ENCODE measurements at regions not wholly inside any gene's neighbourhood (a gene's known extent, or its start where the extent isn't known, plus 50 kb on each side); places are given as distances from the start of the nearest gene placed in this dataset.

GRCh38 chr1:223445402-223445801, 52.2 kb downstream of the CCDC185 start:
- Histone ChIP-seq H3K4me3 (ENCODE audit: low read depth, low read length) (no peak overlapping the region), H3K27ac (ENCODE audit: insufficient read depth, low read length, poor library complexity, severe bottlenecking) (no peak overlapping the region), H3K9me3 (ENCODE audit: control insufficient read depth in 2 of 2, low read length in 2 of 2) (peaks cover 6 to 20% of the 10 kb centered on the region in 2 experiments), H3K4me1 (ENCODE audit: control insufficient read depth, insufficient read depth, low read length, poor library complexity, severe bottlenecking) (no peaks in the 10 kb centered on the region), H3K36me3 (ENCODE audit: control insufficient read depth, insufficient read depth, low read length) (no peaks in the 10 kb centered on the region), H3K27me3 (ENCODE audit: control insufficient read depth, insufficient read depth, low read length) (no peaks in the 10 kb centered on the region)
- ATAC-seq (ENCODE audit: low read depth in 2 of 2) = no peak
- Mint-ChIP-seq H3K27ac (no peak overlapping the region), H3K27me3 (no peaks in the 10 kb centered on the region), H3K9me3 (peaks cover 0 to 17% (median 7%) of the 10 kb centered on the region in 7 donors), H3K36me3 (no peaks in the 10 kb centered on the region), H3K4me1 (no peaks in the 10 kb centered on the region), H3K4me3 (no peak overlapping the region)
- DNase-seq = no peak

GRCh38 chr1:223453902-223454301, 60.7 kb downstream of the CCDC185 start:
- H3K36me3 ChIP-seq (ENCODE audit: control insufficient read depth, insufficient read depth, low read length) = no peaks in the 10 kb centered on the region
- H3K27ac ChIP-seq (ENCODE audit: insufficient read depth, low read length, poor library complexity, severe bottlenecking) = no peak overlapping the region
- Mint-ChIP-seq H3K36me3 (no peaks in the 10 kb centered on the region), H3K4me3 (no peak overlapping the region), H3K27me3 (peaks cover 4% of the 10 kb centered on the region), H3K9me3 (peaks cover 0 to 1% (median 0%) of the 10 kb centered on the region in 7 donors), H3K4me1 (no peaks in the 10 kb centered on the region), H3K27ac (no peak overlapping the region)
- no peaks in the 10 kb centered on the region for H3K9me3 ChIP-seq (ENCODE audit: control insufficient read depth in 2 of 2, low read length in 2 of 2)
- H3K4me1 ChIP-seq (ENCODE audit: control insufficient read depth, insufficient read depth, low read length, poor library complexity, severe bottlenecking) = no peaks in the 10 kb centered on the region
- no peak overlapping the region for H3K4me3 ChIP-seq (ENCODE audit: low read depth, low read length)
- no peaks in the 10 kb centered on the region for H3K27me3 ChIP-seq (ENCODE audit: control insufficient read depth, insufficient read depth, low read length)
- DNase-seq = no peak
- ATAC-seq (ENCODE audit: low read depth in 2 of 2) = no peak

GRCh38 chr1:223454959-223455358, 61.7 kb downstream of the CCDC185 start:
- H3K27me3 ChIP-seq (ENCODE audit: control insufficient read depth, insufficient read depth, low read length) = no peaks in the 10 kb centered on the region
- DNase-seq (no peak), ATAC-seq (ENCODE audit: low read depth in 2 of 2) (no peak)
- H3K36me3 ChIP-seq (ENCODE audit: control insufficient read depth, insufficient read depth, low read length) = no peaks in the 10 kb centered on the region
- Mint-ChIP-seq H3K27ac (no peak overlapping the region), H3K4me3 (no peak overlapping the region), H3K36me3 (no peaks in the 10 kb centered on the region), H3K27me3 (peaks cover 4% of the 10 kb centered on the region), H3K9me3 (peaks cover 0 to 1% (median 0%) of the 10 kb centered on the region in 7 donors), H3K4me1 (no peaks in the 10 kb centered on the region)
- no peak overlapping the region for H3K27ac ChIP-seq (ENCODE audit: insufficient read depth, low read length, poor library complexity, severe bottlenecking)
- no peak overlapping the region for H3K4me3 ChIP-seq (ENCODE audit: low read depth, low read length)
- H3K9me3 ChIP-seq (ENCODE audit: control insufficient read depth in 2 of 2, low read length in 2 of 2) = no peaks in the 10 kb centered on the region
- no peaks in the 10 kb centered on the region for H3K4me1 ChIP-seq (ENCODE audit: control insufficient read depth, insufficient read depth, low read length, poor library complexity, severe bottlenecking)

GRCh38 chr1:223455470-223455869, 62.3 kb downstream of the CCDC185 start:
- H3K4me1 Mint-ChIP-seq = no peaks in the 10 kb centered on the region
- no peaks in the 10 kb centered on the region for H3K36me3 Mint-ChIP-seq
- no peak overlapping the region for H3K27ac Mint-ChIP-seq
- Histone ChIP-seq H3K27me3 (ENCODE audit: control insufficient read depth, insufficient read depth, low read length) (no peaks in the 10 kb centered on the region), H3K4me3 (ENCODE audit: low read depth, low read length) (no peak overlapping the region), H3K36me3 (ENCODE audit: control insufficient read depth, insufficient read depth, low read length) (no peaks in the 10 kb centered on the region), H3K27ac (ENCODE audit: insufficient read depth, low read length, poor library complexity, severe bottlenecking) (no peak overlapping the region), H3K9me3 (ENCODE audit: control insufficient read depth in 2 of 2, low read length in 2 of 2) (no peaks in the 10 kb centered on the region), H3K4me1 (ENCODE audit: control insufficient read depth, insufficient read depth, low read length, poor library complexity, severe bottlenecking) (no peaks in the 10 kb centered on the region)
- peaks cover 0 to 1% (median 0%) of the 10 kb centered on the region in 7 donors for H3K9me3 Mint-ChIP-seq
- ATAC-seq (ENCODE audit: low read depth in 2 of 2) (no peak), DNase-seq (no peak)
- no peak overlapping the region for H3K4me3 Mint-ChIP-seq
- H3K27me3 Mint-ChIP-seq = peaks cover 4% of the 10 kb centered on the region

GRCh38 chr1:223456747-223457146, 63.5 kb downstream of the CCDC185 start:
- no peak overlapping the region for H3K4me3 ChIP-seq (ENCODE audit: low read depth, low read length)
- no peaks in the 10 kb centered on the region for H3K27me3 ChIP-seq (ENCODE audit: control insufficient read depth, insufficient read depth, low read length)
- no peaks in the 10 kb centered on the region for H3K4me1 ChIP-seq (ENCODE audit: control insufficient read depth, insufficient read depth, low read length, poor library complexity, severe bottlenecking)
- Mint-ChIP-seq H3K27ac (no peak overlapping the region), H3K36me3 (no peaks in the 10 kb centered on the region), H3K4me1 (peaks cover 0 to 2% (median 0%) of the 10 kb centered on the region in 4 donors), H3K27me3 (peaks cover 4% of the 10 kb centered on the region), H3K9me3 (peaks cover 0 to 1% (median 0%) of the 10 kb centered on the region in 7 donors), H3K4me3 (no peak overlapping the region)
- H3K9me3 ChIP-seq (ENCODE audit: control insufficient read depth in 2 of 2, low read length in 2 of 2) = no peaks in the 10 kb centered on the region
- ATAC-seq (ENCODE audit: low read depth in 2 of 2) = no peak
- no peak for DNase-seq
- no peaks in the 10 kb centered on the region for H3K36me3 ChIP-seq (ENCODE audit: control insufficient read depth, insufficient read depth, low read length)
- no peak overlapping the region for H3K27ac ChIP-seq (ENCODE audit: insufficient read depth, low read length, poor library complexity, severe bottlenecking)

- Histone ChIP-seq H3K9me3 (ENCODE audit: control insufficient read depth in 2 of 2, low read length in 2 of 2) (no peaks in the 10 kb centered on the region), H3K27ac (ENCODE audit: insufficient read depth, low read length, poor library complexity, severe bottlenecking) (no peak overlapping the region), H3K27me3 (ENCODE audit: control insufficient read depth, insufficient read depth, low read length) (no peaks in the 10 kb centered on the region), H3K4me3 (ENCODE audit: low read depth, low read length) (no peak overlapping the region), H3K4me1 (ENCODE audit: control insufficient read depth, insufficient read depth, low read length, poor library complexity, severe bottlenecking) (no peaks in the 10 kb centered on the region), H3K36me3 (ENCODE audit: control insufficient read depth, insufficient read depth, low read length) (no peaks in the 10 kb centered on the region)
- H3K36me3 Mint-ChIP-seq = no peaks in the 10 kb centered on the region
- H3K27ac Mint-ChIP-seq = no peak overlapping the region
- H3K4me1 Mint-ChIP-seq = peaks cover 0 to 2% (median 0%) of the 10 kb centered on the region in 4 donors
- peaks cover 0 to 1% (median 0%) of the 10 kb centered on the region in 7 donors for H3K9me3 Mint-ChIP-seq
- no peak for DNase-seq
- H3K27me3 Mint-ChIP-seq = peaks cover 4% of the 10 kb centered on the region
- no peak overlapping the region for H3K4me3 Mint-ChIP-seq
- no peak for ATAC-seq (ENCODE audit: low read depth in 2 of 2)
Observed at GRCh38 chr1:223460566-223461189, 67.5 kb downstream of the CCDC185 start.

GRCh38 chr1:223462047-223462630, 68.9 kb downstream of the CCDC185 start:
- peaks cover 0 to 2% (median 0%) of the 10 kb centered on the region in 4 donors for H3K4me1 Mint-ChIP-seq
- no peak overlapping the region for H3K4me3 Mint-ChIP-seq
- H3K9me3 ChIP-seq (ENCODE audit: control insufficient read depth in 2 of 2, low read length in 2 of 2) = no peaks in the 10 kb centered on the region
- no peak overlapping the region for H3K27ac Mint-ChIP-seq
- H3K9me3 Mint-ChIP-seq = peaks cover 0 to 1% (median 0%) of the 10 kb centered on the region in 7 donors
- H3K27me3 ChIP-seq (ENCODE audit: control insufficient read depth, insufficient read depth, low read length) = no peaks in the 10 kb centered on the region
- H3K27me3 Mint-ChIP-seq = peaks cover 4% of the 10 kb centered on the region
- H3K27ac ChIP-seq (ENCODE audit: insufficient read depth, low read length, poor library complexity, severe bottlenecking) = no peak overlapping the region
- H3K4me3 ChIP-seq (ENCODE audit: low read depth, low read length) = no peak overlapping the region
- no peak for ATAC-seq (ENCODE audit: low read depth in 2 of 2)
- no peaks in the 10 kb centered on the region for H3K36me3 ChIP-seq (ENCODE audit: control insufficient read depth, insufficient read depth, low read length)
- no peaks in the 10 kb centered on the region for H3K36me3 Mint-ChIP-seq
- H3K4me1 ChIP-seq (ENCODE audit: control insufficient read depth, insufficient read depth, low read length, poor library complexity, severe bottlenecking) = no peaks in the 10 kb centered on the region
- no peak for DNase-seq

GRCh38 chr1:223462866-223463404, 69.7 kb downstream of the CCDC185 start:
- Mint-ChIP-seq H3K4me3 (no peak overlapping the region), H3K27ac (no peak overlapping the region), H3K9me3 (peaks cover 0 to 1% (median 0%) of the 10 kb centered on the region in 7 donors), H3K27me3 (peaks cover 2% of the 10 kb centered on the region), H3K36me3 (no peaks in the 10 kb centered on the region), H3K4me1 (peaks cover 0 to 2% (median 0%) of the 10 kb centered on the region in 4 donors)
- no peak for ATAC-seq (ENCODE audit: low read depth in 2 of 2)
- Histone ChIP-seq H3K4me1 (ENCODE audit: control insufficient read depth, insufficient read depth, low read length, poor library complexity, severe bottlenecking) (no peaks in the 10 kb centered on the region), H3K27ac (ENCODE audit: insufficient read depth, low read length, poor library complexity, severe bottlenecking) (no peak overlapping the region), H3K4me3 (ENCODE audit: low read depth, low read length) (no peak overlapping the region), H3K9me3 (ENCODE audit: control insufficient read depth in 2 of 2, low read length in 2 of 2) (no peaks in the 10 kb centered on the region), H3K27me3 (ENCODE audit: control insufficient read depth, insufficient read depth, low read length) (no peaks in the 10 kb centered on the region), H3K36me3 (ENCODE audit: control insufficient read depth, insufficient read depth, low read length) (no peaks in the 10 kb centered on the region)
- no peak for DNase-seq
